Gastroesophageal sphincter (tissue), 3 donors: ENCODE measurements at regions not wholly inside any gene's neighbourhood (a gene's known extent, or its start where the extent isn't known, plus 50 kb on each side); places are given as distances from the start of the nearest gene placed in this dataset.

Experiments used
- CTCF ChIP-seq, 4 experiments: fragments of 200-600 bp in 2 of 4; fragments of 450-650 bp in 2 of 4; sonication (generic) in 1 of 4; IDR thresholded peaks; one replicate each; pipeline ENCODE4 v1.5.1; 2017 to 2019; ENCODE audit warnings: antibody characterized with exemption in 4 of 4, mild to moderate bottlenecking in 2 of 4, moderate library complexity in 2 of 4
- POLR2A ChIP-seq, 2 donors: fragments of 450-650 bp; IDR thresholded peaks; one replicate each; pipeline ENCODE4 v1.6.1; 2017; ENCODE audit warnings: antibody characterized with exemption in 2 of 2, mild to moderate bottlenecking in 2 of 2, moderate library complexity in 1 of 2

GRCh38 chr12:93318720-93319522 lies 58.8 kb upstream of the NUDT4 start:
- TF ChIP-seq CTCF (IDR thresholded peaks at IDR 0.05) (no peak), POLR2A (IDR thresholded peaks at IDR 0.05) (no peak)
